Naive thymus-derived CD4-positive, alpha-beta T cell (primary cell): ENCODE measurements at regions not wholly inside any gene's neighbourhood (a gene's known extent, or its start where the extent isn't known, plus 50 kb on each side); places are given as distances from the start of the nearest gene placed in this dataset.

Experiments used
- ATAC-seq: fragments of 150-1000 bp; cut with Tn5 transposase; 2 replicates; pipeline ENCODE4 v1.10.0; 2021; ENCODE audit warnings: mild to moderate bottlenecking, moderate library complexity
- CTCF ChIA-PET: fragments of 350-600 bp; sonication (Branson Sonifier 250); formaldehyde crosslinking; loops from one replicate; lab custom pipeline; 2021; ENCODE audit warnings: antibody characterized with exemption; lab: Charles Lee
- POLR2A ChIA-PET: fragments of 350-600 bp; sonication (Branson Sonifier 250); formaldehyde crosslinking; loops from one replicate; lab custom pipeline; 2021; ENCODE audit warnings: antibody characterized with exemption, inconsistent platforms; lab: Charles Lee
- DNase-seq, 9 donors: peaks; one replicate each; pipeline versions ENCODE4 v3.0.0 to v3.0.0-alpha.2; 2020 to 2022; ENCODE audit warnings: mixed read lengths in 1 of 9
- H3K27ac ChIP-seq: one replicate; pipeline ENCODE4 v1.7.0; 2013; ENCODE audit warnings: mild to moderate bottlenecking, low read depth, low read length, moderate library complexity
- H3K27me3 ChIP-seq, 2 donors: one replicate each; pipeline ENCODE4 v1.7.0; 2013; ENCODE audit warnings: low read length in 2 of 2, mild to moderate bottlenecking in 2 of 2, moderate library complexity in 2 of 2; ENCODE audit not compliant: control insufficient read depth in 2 of 2, insufficient read depth in 2 of 2
- H3K36me3 ChIP-seq, 3 experiments: 1 replicate in 2 of 3; 2 replicates in 1 of 3; pipeline ENCODE4 v1.7.0; 2013; ENCODE audit warnings: low read length in 3 of 3, mild to moderate bottlenecking in 3 of 3, moderate library complexity in 1 of 3; ENCODE audit not compliant: insufficient read depth in 3 of 3, control insufficient read depth in 2 of 3
- H3K4me1 ChIP-seq, 2 donors: one replicate each; pipeline ENCODE4 v1.7.0; 2013; ENCODE audit warnings: low read length in 2 of 2, mild to moderate bottlenecking in 2 of 2, moderate library complexity in 1 of 2; ENCODE audit not compliant: control insufficient read depth in 2 of 2, insufficient read depth in 2 of 2
- H3K4me3 ChIP-seq: 2 replicates; pipeline ENCODE4 v1.7.0; 2013; ENCODE audit warnings: mild to moderate bottlenecking, low read length
- H3K9me3 ChIP-seq, 3 experiments: 1 replicate in 2 of 3; 2 replicates in 1 of 3; pipeline ENCODE4 v1.7.0; 2013; ENCODE audit warnings: low read length in 3 of 3; ENCODE audit not compliant: control insufficient read depth in 2 of 3
- H3K27ac Mint-ChIP-seq, 9 donors: one replicate each; pipeline ENCODE4 v1.8.0; 2020 to 2022; ENCODE audit warnings: mixed read lengths in 9 of 9, mild to moderate bottlenecking in 8 of 9, moderate library complexity in 5 of 9, inconsistent platforms in 2 of 9
- H3K27me3 Mint-ChIP-seq, 5 donors: one replicate each; pipeline ENCODE4 v1.8.0; 2021 to 2022; ENCODE audit warnings: mixed read lengths in 5 of 5, mild to moderate bottlenecking in 1 of 5
- H3K36me3 Mint-ChIP-seq, 5 donors: one replicate each; pipeline ENCODE4 v1.8.0; 2020 to 2022; ENCODE audit warnings: mixed read lengths in 5 of 5, mild to moderate bottlenecking in 3 of 5, inconsistent platforms in 1 of 5
- H3K4me1 Mint-ChIP-seq, 7 donors: one replicate each; pipeline ENCODE4 v1.8.0; 2020 to 2022; ENCODE audit warnings: mixed read lengths in 7 of 7, mild to moderate bottlenecking in 3 of 7, inconsistent platforms in 1 of 7
- H3K4me3 Mint-ChIP-seq, 10 donors: one replicate each; pipeline ENCODE4 v1.8.0; 2020 to 2022; ENCODE audit warnings: mild to moderate bottlenecking in 10 of 10, mixed read lengths in 10 of 10, moderate library complexity in 6 of 10, inconsistent platforms in 2 of 10
- H3K9me3 Mint-ChIP-seq, 11 donors: one replicate each; pipeline ENCODE4 v1.8.0; 2020 to 2022; ENCODE audit warnings: mixed read lengths in 11 of 11, mild to moderate bottlenecking in 4 of 11, inconsistent platforms in 1 of 11, moderate library complexity in 1 of 11
- intact Hi-C, 2 donors: fragments of 100-400 bp; cut with micrococcal nuclease; formaldehyde crosslinking; loops; one replicate each; pipeline ENCODE4 v1.15.1; 2023

DNA sequence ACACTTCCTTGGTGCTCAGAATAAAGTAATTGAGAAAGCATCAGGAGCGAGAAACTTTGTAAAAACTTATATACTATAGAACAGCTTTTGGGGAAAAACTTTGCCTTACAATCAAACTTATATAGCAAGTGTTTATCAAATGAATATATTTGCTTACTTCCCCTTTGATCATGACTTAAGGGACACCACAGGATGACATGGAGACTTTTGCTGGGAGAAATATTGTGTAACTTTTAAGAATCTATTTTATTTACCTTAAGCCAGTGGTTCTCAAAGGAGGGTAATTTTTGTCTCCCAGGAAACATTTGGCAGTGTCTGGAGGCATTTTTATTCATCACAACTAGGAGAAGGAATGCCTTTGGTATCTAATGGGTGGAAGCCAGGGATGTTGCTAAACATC lies 173.8 kb upstream of the HABP2 start:
- intact Hi-C loops, result no loop called here

DNA sequence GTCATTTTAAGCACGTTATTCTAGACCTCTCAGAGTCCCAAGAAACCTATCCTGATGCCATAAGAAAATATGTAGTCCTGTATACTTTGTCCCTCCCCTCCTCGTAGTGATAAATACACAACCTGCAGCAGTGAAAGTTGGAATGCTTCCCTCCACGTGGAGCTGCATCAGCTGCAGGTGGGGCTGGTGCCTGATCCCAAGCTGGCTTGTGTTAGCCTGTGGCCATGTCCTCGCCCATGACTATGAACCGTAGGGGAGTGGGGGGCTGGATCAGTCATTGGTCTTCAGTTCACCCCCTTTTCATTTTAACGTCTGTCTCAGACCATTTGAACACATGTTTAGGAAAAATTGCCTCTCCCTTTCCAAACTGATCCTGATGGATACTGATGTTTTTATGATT lies 171.4 kb upstream of the HABP2 start:
- H3K27me3 ChIP-seq, result no peaks in the 10 kb centered on the region
- H3K4me1 ChIP-seq, result peaks cover 4 to 12% of the 10 kb centered on the region in 2 donors
- Mint-ChIP-seq H3K9me3 (peaks cover 0 to 2% (median 0%) of the 10 kb centered on the region in 11 donors), H3K4me1 (peaks cover 14 to 37% (median 28%) of the 10 kb centered on the region in 7 donors), H3K36me3 (no peaks in the 10 kb centered on the region), H3K4me3 (peak overlapping the region in 9 of 10 donors; percentile 83 to 94 (median 90)), H3K27ac (peak overlapping the region in 8 of 9 donors; percentile 90 to 98 (median 96)), H3K27me3 (peaks cover 0 to 53% (median 0%) of the 10 kb centered on the region in 5 donors)
- peak overlapping the region; percentile 64 for H3K27ac ChIP-seq
- H3K4me3 ChIP-seq, result no peak overlapping the region
- POLR2A ChIA-PET, result no interaction called here
- CTCF ChIA-PET, result no interaction called here
- H3K36me3 ChIP-seq, result no peaks in the 10 kb centered on the region
- no peaks in the 10 kb centered on the region for H3K9me3 ChIP-seq
- ATAC-seq (no peak), DNase-seq (no peak)
- intact Hi-C loops, result loop anchor here (5.0 to 10.0 kb wide), 7 partner anchors 167 to 1267 kb away; partner anchors contain the start of genes GPAM (in 1 of the 2) and TCF7L2 (in 1 of the 2)

More for the DNA sequence above, 173.8 kb upstream of the HABP2 start:
- ChIA-PET CTCF (no interaction called here), POLR2A (no interaction called here)
- peaks cover 0 to 2% (median 0%) of the 10 kb centered on the region in 11 donors for H3K9me3 Mint-ChIP-seq
- no peak overlapping the region for H3K4me3 ChIP-seq
- no peak overlapping the region for H3K4me3 Mint-ChIP-seq
- ATAC-seq (no peak), DNase-seq (no peak)
- H3K36me3 Mint-ChIP-seq, result no peaks in the 10 kb centered on the region
- H3K27me3 ChIP-seq, result no peaks in the 10 kb centered on the region
- H3K4me1 Mint-ChIP-seq, result peaks cover 8 to 27% (median 20%) of the 10 kb centered on the region in 7 donors
- no peak overlapping the region for H3K27ac ChIP-seq
- no peaks in the 10 kb centered on the region for H3K9me3 ChIP-seq
- H3K4me1 ChIP-seq, result peaks cover 4 to 6% of the 10 kb centered on the region in 2 donors
- no peaks in the 10 kb centered on the region for H3K36me3 ChIP-seq
- H3K27me3 Mint-ChIP-seq, result peaks cover 0 to 37% (median 0%) of the 10 kb centered on the region in 5 donors
- no peak overlapping the region for H3K27ac Mint-ChIP-seq

DNA sequence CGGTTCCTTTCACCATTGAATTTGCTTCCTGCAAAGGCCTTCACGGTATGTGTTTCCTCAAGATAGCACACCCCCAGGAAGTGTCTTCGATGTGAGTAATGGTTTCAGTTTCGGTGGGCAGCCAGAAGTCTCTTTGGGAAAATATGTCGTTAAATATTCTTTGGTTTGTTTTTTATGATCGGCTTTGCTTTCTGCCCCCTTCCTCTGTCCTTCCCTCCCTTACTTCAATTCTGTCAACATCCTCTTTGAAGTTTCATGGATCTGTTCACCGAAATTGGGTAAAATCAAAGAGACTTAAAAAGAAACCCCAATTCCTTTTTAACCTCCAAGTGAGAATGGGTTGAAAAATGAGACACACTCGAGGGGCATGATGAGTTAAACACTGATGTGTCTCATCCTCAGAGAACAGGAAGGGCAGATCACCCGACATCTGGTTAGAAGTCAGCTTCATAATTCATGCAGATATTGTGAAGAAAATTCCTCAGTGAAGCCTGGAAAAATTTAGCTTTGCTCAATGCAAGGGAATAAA lies 170.8 kb upstream of the HABP2 start:
- Mint-ChIP-seq H3K9me3 (peaks cover 0 to 2% (median 0%) of the 10 kb centered on the region in 11 donors), H3K4me3 (peak overlapping the region; percentile 73 to 94 (median 90)), H3K27me3 (peaks cover 0 to 58% (median 0%) of the 10 kb centered on the region in 5 donors), H3K36me3 (no peaks in the 10 kb centered on the region), H3K27ac (peak overlapping the region; percentile 68 to 98 (median 96)), H3K4me1 (peaks cover 14 to 37% (median 28%) of the 10 kb centered on the region in 7 donors)
- intact Hi-C loops, result loop anchor here (1.0 to 10.0 kb wide), 9 partner anchors 167 to 1267 kb away; partner anchors contain the start of genes GPAM (in 1 of the 2) and TCF7L2 (in 1 of the 2)
- ChIA-PET CTCF (interaction anchor here (0.7 to 2.1 kb wide), 3 partner anchors 661 to 907 kb away, joined by 3 to 7 read pairs (median 3); no protein-coding TSS in a partner anchor), POLR2A (no interaction called here)
- DNase-seq, result peak in 7 of 9 donors; percentile 23 to 59 (median 36)
- peak; percentile 66 for ATAC-seq
- peaks cover 4 to 12% of the 10 kb centered on the region in 2 donors for H3K4me1 ChIP-seq
- H3K36me3 ChIP-seq, result no peaks in the 10 kb centered on the region
- H3K27me3 ChIP-seq, result no peaks in the 10 kb centered on the region
- peak overlapping the region; percentile 64 for H3K27ac ChIP-seq
- H3K9me3 ChIP-seq, result no peaks in the 10 kb centered on the region
- H3K4me3 ChIP-seq, result peak overlapping the region; percentile 53

DNA sequence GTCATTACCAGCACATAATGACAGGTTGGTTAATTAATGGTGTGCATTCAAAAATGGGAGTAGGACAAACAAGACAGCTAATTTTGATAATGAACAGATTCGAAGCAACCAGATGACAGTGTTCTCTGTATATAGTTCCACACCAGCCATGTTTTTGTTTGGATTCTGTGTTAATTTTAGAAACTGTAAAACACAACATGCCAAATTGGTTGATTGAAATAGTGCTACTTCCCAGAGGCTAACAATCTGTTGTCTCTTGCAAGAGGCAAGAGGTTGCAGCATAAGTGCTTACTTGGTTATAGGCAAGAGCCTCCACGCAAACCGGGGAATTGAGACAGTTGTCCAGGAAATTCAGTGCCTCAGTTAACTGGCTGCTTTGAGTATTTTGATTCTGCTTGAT lies 170.2 kb upstream of the HABP2 start:
- peak overlapping the region; percentile 73 to 94 (median 90) for H3K4me3 Mint-ChIP-seq
- H3K9me3 Mint-ChIP-seq, result peaks cover 0 to under 1% (median 0%) of the 10 kb centered on the region in 11 donors
- peak overlapping the region in 8 of 9 donors; percentile 90 to 98 (median 96) for H3K27ac Mint-ChIP-seq
- CTCF ChIA-PET, result interaction anchor here (0.7 to 2.1 kb wide), 3 partner anchors 662 to 907 kb away, joined by 3 to 7 read pairs (median 3); no protein-coding TSS in a partner anchor
- Histone ChIP-seq H3K27me3 (no peaks in the 10 kb centered on the region), H3K4me3 (peak overlapping the region; percentile 53), H3K27ac (no peak overlapping the region), H3K4me1 (peaks cover 4 to 12% of the 10 kb centered on the region in 2 donors), H3K9me3 (no peaks in the 10 kb centered on the region), H3K36me3 (no peaks in the 10 kb centered on the region)
- intact Hi-C loops, result loop anchor here (1.0 to 10.0 kb wide), 9 partner anchors 168 to 1268 kb away; partner anchors contain the start of genes GPAM (in 1 of the 2) and TCF7L2 (in 1 of the 2)
- no peaks in the 10 kb centered on the region for H3K36me3 Mint-ChIP-seq
- H3K4me1 Mint-ChIP-seq, result peaks cover 14 to 37% (median 28%) of the 10 kb centered on the region in 7 donors
- POLR2A ChIA-PET, result no interaction called here
- peaks cover 0 to 55% (median 0%) of the 10 kb centered on the region in 5 donors for H3K27me3 Mint-ChIP-seq
- DNase-seq, result no peak
- ATAC-seq, result no peak

DNA sequence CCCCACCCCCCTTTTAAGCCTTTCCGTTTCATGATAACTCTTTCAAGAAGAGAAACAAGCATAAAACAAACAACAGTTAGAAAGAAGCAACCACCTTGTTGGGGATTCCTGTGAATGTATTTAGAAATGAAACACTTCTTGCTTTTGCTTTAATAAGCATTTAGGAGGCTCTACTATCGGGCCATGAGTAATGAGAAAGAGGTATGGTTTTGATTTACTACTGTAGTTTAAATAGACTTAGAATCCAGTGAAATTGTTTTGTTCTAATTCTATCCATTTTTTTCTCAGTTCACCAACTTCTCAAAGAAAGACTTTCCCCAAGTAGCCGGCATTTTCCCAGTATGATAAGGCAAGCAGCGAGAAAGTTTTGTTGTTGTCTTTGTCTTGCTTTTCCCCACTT lies 168.7 kb upstream of the HABP2 start:
- POLR2A ChIA-PET, result no interaction called here
- H3K27me3 ChIP-seq, result no peaks in the 10 kb centered on the region
- no peaks in the 10 kb centered on the region for H3K9me3 Mint-ChIP-seq
- H3K9me3 ChIP-seq, result no peaks in the 10 kb centered on the region
- H3K36me3 ChIP-seq, result no peaks in the 10 kb centered on the region
- H3K36me3 Mint-ChIP-seq, result no peaks in the 10 kb centered on the region
- peaks cover 4 to 12% of the 10 kb centered on the region in 2 donors for H3K4me1 ChIP-seq
- ATAC-seq (no peak), DNase-seq (no peak)
- H3K27ac Mint-ChIP-seq, result peak overlapping the region in 1 of 9 donors; percentile 98
- no peak overlapping the region for H3K4me3 Mint-ChIP-seq
- H3K27me3 Mint-ChIP-seq, result peaks cover 0 to 52% (median 0%) of the 10 kb centered on the region in 5 donors
- peaks cover 14 to 37% (median 28%) of the 10 kb centered on the region in 7 donors for H3K4me1 Mint-ChIP-seq
- CTCF ChIA-PET, result interaction anchor here (0.7 to 2.1 kb wide), 4 partner anchors 662 to 909 kb away, joined by 4 to 7 read pairs (median 4); no protein-coding TSS in a partner anchor
- no peak overlapping the region for H3K27ac ChIP-seq
- intact Hi-C loops, result loop anchor here (5.0 to 10.0 kb wide), 7 partner anchors 169 to 1269 kb away; partner anchors contain the start of genes GPAM (in 1 of the 2) and TCF7L2 (in 1 of the 2)
- H3K4me3 ChIP-seq, result no peak overlapping the region

DNA sequence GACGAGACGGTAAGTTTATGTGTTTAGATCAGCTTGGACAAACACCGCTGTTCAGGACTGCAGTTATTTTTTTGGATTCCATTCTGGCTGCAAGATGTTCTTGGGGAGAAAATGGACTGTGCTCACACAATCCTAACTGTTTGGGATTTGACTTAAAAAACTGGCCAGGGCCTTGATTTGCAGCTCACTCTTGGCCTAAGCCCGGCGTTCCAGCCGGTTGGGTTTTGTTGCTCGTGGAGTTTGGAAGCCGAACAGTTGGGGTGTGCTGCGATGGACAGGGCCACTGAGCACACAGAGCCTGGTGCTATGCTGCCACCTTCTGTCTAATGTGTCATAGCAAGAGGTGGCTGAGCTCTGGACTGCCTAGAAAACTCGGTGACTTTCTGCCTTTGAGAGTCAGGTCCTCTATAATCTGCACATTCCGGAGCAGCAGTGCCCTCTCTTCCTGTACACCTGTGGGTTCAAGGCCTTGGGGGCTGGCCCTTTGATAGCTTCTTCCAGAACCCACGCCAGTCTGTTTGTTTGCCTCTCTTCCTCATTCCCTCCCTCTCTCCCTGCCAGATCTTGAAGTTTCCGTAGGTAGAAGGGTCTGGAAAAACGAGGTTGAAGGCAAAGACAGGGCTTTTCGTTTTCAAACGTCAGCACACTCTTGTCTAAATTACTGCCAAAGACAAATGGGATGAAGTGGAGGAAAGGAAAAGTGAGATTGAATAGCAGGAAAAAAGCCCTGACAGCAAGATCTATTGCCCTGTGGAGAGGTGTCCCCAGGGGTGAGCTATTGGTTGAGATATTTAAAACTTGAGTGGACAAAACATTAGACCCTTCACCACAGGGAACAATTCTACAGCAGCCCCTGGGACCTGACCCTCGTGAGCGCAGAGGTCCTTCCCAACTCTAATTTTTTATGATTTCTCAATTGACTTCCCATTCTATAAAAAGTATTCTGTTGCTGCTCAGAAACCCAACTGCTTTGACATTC lies 167.5 kb upstream of the HABP2 start:
- H3K27ac Mint-ChIP-seq, result peak overlapping the region in 4 of 9 donors; percentile 12 to 81 (median 56)
- H3K4me1 Mint-ChIP-seq, result peaks cover 14 to 37% (median 28%) of the 10 kb centered on the region in 7 donors
- DNase-seq (peak; percentile 25 to 72 (median 61)), ATAC-seq (peak; percentile 94)
- peaks cover 0 to 49% (median 0%) of the 10 kb centered on the region in 5 donors for H3K27me3 Mint-ChIP-seq
- peaks cover 4 to 12% of the 10 kb centered on the region in 2 donors for H3K4me1 ChIP-seq
- H3K27me3 ChIP-seq, result no peaks in the 10 kb centered on the region
- no peaks in the 10 kb centered on the region for H3K9me3 ChIP-seq
- H3K36me3 Mint-ChIP-seq, result no peaks in the 10 kb centered on the region
- intact Hi-C loops, result loop anchor here (1.0 to 10.0 kb wide), 12 partner anchors 171 to 1271 kb away; partner anchors contain the start of genes TCF7L2 (in 1 of the 2) and VTI1A (in 1 of the 2)
- no peaks in the 10 kb centered on the region for H3K36me3 ChIP-seq
- H3K9me3 Mint-ChIP-seq, result no peaks in the 10 kb centered on the region
- H3K27ac ChIP-seq, result no peak overlapping the region
- no peak overlapping the region for H3K4me3 ChIP-seq
- ChIA-PET POLR2A (no interaction called here), CTCF (interaction anchor here (0.5 to 1.7 kb wide), 9 partner anchors 13 to 1196 kb away, joined by 3 to 6 read pairs (median 4); no protein-coding TSS in a partner anchor)
- peak overlapping the region in 9 of 10 donors; percentile 8 to 69 (median 65) for H3K4me3 Mint-ChIP-seq
